ENCODE measurements at regions not wholly inside any gene's neighbourhood (a gene's known extent, or its start where the extent isn't known, plus 50 kb on each side); places are given as distances from the start of the nearest gene placed in this dataset.

DNA sequence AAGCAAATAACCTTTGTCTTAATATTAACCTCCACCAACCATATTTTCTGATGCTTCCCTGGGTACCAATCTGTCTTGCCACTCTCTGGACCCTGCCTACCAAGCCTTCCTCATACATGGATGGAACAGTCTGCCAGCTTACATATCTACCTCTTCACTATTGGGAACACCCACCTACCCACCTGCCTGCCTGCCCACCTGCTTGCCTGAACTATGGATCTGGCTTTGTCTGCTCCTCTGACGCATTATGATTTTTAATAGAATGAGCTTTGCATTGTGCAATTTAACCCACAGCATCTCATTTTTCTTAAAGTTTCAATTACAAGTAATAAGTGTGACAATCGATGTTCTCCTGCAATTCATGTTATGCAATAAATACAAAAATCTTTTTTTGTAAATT, 137.9 kb upstream of the LSM8 start:
- TF ChIP-seq, protein P1, sequence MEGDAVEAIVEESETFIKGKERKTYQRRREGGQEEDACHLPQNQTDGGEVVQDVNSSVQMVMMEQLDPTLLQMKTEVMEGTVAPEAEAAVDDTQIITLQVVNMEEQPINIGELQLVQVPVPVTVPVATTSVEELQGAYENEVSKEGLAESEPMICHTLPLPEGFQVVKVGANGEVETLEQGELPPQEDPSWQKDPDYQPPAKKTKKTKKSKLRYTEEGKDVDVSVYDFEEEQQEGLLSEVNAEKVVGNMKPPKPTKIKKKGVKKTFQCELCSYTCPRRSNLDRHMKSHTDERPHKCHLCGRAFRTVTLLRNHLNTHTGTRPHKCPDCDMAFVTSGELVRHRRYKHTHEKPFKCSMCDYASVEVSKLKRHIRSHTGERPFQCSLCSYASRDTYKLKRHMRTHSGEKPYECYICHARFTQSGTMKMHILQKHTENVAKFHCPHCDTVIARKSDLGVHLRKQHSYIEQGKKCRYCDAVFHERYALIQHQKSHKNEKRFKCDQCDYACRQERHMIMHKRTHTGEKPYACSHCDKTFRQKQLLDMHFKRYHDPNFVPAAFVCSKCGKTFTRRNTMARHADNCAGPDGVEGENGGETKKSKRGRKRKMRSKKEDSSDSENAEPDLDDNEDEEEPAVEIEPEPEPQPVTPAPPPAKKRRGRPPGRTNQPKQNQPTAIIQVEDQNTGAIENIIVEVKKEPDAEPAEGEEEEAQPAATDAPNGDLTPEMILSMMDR (IDR thresholded peaks at IDR 0.05), result no peak
- TF ChIP-seq POLR2A (IDR thresholded peaks at IDR 0.05), result no peak

Data from adrenal gland (tissue), 5 donors.